ENCODE measurements at regions not wholly inside any gene's neighbourhood (a gene's known extent, or its start where the extent isn't known, plus 50 kb on each side); places are given as distances from the start of the nearest gene placed in this dataset.

DNA sequence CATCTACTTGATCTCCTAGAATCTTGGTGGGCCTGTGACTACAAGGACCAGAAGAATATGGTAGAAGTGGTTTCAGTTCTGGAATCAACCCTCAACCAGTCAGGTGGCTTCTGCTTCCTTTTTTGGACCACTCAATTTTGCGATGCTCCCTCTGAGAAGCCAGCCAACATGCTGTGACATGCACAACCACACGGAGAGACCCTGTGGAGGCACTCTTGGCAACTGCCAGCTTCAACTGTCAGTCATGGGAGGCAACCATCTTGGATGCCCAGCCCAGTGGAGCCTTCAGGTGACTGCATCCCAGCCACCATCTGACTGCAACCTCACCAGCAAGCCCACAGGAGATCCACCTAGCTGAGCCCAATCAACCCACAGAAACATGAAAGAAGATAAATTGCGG, 137.3 kb downstream of the FAM114A2 start:
- Mint-ChIP-seq H3K9me3 (ENCODE audit: unreplicated experiment) (no peaks in the 10 kb centered on the region), H3K4me3 (ENCODE audit: unreplicated experiment) (no peak overlapping the region), H3K36me3 (ENCODE audit: low read depth, unreplicated experiment) (no peaks in the 10 kb centered on the region), H3K4me1 (ENCODE audit: unreplicated experiment) (no peaks in the 10 kb centered on the region), H3K27me3 (ENCODE audit: unreplicated experiment) (no peaks in the 10 kb centered on the region), H3K27ac (ENCODE audit: unreplicated experiment) (no peak overlapping the region)
- DNase-seq (ENCODE audit: low spot score): no peak
- TF ChIP-seq, protein P1, sequence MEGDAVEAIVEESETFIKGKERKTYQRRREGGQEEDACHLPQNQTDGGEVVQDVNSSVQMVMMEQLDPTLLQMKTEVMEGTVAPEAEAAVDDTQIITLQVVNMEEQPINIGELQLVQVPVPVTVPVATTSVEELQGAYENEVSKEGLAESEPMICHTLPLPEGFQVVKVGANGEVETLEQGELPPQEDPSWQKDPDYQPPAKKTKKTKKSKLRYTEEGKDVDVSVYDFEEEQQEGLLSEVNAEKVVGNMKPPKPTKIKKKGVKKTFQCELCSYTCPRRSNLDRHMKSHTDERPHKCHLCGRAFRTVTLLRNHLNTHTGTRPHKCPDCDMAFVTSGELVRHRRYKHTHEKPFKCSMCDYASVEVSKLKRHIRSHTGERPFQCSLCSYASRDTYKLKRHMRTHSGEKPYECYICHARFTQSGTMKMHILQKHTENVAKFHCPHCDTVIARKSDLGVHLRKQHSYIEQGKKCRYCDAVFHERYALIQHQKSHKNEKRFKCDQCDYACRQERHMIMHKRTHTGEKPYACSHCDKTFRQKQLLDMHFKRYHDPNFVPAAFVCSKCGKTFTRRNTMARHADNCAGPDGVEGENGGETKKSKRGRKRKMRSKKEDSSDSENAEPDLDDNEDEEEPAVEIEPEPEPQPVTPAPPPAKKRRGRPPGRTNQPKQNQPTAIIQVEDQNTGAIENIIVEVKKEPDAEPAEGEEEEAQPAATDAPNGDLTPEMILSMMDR (IDR thresholded peaks at IDR 0.05; ENCODE audit: unreplicated experiment): no peak

GRCh38 chr5:153900703-153901395, 137.9 kb downstream of the FAM114A2 start:
- Mint-ChIP-seq H3K36me3 (ENCODE audit: low read depth, unreplicated experiment) (no peaks in the 10 kb centered on the region), H3K27me3 (ENCODE audit: unreplicated experiment) (no peaks in the 10 kb centered on the region), H3K4me1 (ENCODE audit: unreplicated experiment) (no peaks in the 10 kb centered on the region), H3K9me3 (ENCODE audit: unreplicated experiment) (no peaks in the 10 kb centered on the region), H3K4me3 (ENCODE audit: unreplicated experiment) (no peak overlapping the region), H3K27ac (ENCODE audit: unreplicated experiment) (no peak overlapping the region)
- no peak for DNase-seq (ENCODE audit: low spot score)
- TF ChIP-seq, protein P1 (IDR thresholded peaks at IDR 0.05; ENCODE audit: unreplicated experiment): no peak

- no peaks in the 10 kb centered on the region for H3K36me3 Mint-ChIP-seq (ENCODE audit: low read depth, unreplicated experiment)
- no peaks in the 10 kb centered on the region for H3K4me1 Mint-ChIP-seq (ENCODE audit: unreplicated experiment)
- TF ChIP-seq, protein P1 (IDR thresholded peaks at IDR 0.05; ENCODE audit: unreplicated experiment): no peak
- no peak overlapping the region for H3K4me3 Mint-ChIP-seq (ENCODE audit: unreplicated experiment)
- H3K27me3 Mint-ChIP-seq (ENCODE audit: unreplicated experiment): peaks cover 3% of the 10 kb centered on the region
- H3K27ac Mint-ChIP-seq (ENCODE audit: unreplicated experiment): no peak overlapping the region
- DNase-seq (ENCODE audit: low spot score): no peak
- H3K9me3 Mint-ChIP-seq (ENCODE audit: unreplicated experiment): no peaks in the 10 kb centered on the region
These were observed 139.0 kb downstream of the FAM114A2 start for GRCh38 chr5:153899746-153900145.

GRCh38 chr5:153896701-153897100, 142.0 kb downstream of the FAM114A2 start:
- Mint-ChIP-seq H3K4me3 (ENCODE audit: unreplicated experiment) (no peak overlapping the region), H3K27ac (ENCODE audit: unreplicated experiment) (no peak overlapping the region), H3K36me3 (ENCODE audit: low read depth, unreplicated experiment) (no peaks in the 10 kb centered on the region), H3K9me3 (ENCODE audit: unreplicated experiment) (no peaks in the 10 kb centered on the region), H3K4me1 (ENCODE audit: unreplicated experiment) (no peaks in the 10 kb centered on the region), H3K27me3 (ENCODE audit: unreplicated experiment) (peaks cover 6% of the 10 kb centered on the region)
- DNase-seq (ENCODE audit: low spot score): no peak
- TF ChIP-seq, protein P1 (IDR thresholded peaks at IDR 0.05; ENCODE audit: unreplicated experiment): no peak

DNA sequence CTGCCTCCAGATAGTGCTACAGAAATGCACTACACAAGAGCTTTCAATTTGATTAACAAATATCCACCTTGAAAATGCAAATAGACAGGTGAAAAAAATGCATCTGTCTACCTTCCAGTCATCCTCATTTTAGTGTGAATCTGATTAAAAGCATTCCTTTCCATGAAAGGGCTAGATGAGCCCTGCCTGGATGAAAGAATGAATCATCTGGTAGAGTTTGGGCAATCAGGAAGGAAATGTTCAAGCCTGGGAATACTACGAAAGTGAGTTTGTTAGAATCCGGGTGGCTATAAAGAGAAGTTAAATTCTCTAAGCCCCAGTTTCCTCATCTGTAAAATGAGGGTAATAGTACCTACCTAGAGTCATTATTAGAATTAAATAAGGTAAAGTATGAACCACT, 142.6 kb downstream of the FAM114A2 start:
- H3K36me3 Mint-ChIP-seq (ENCODE audit: low read depth, unreplicated experiment): no peaks in the 10 kb centered on the region
- no peak overlapping the region for H3K4me3 Mint-ChIP-seq (ENCODE audit: unreplicated experiment)
- peaks cover 6% of the 10 kb centered on the region for H3K27me3 Mint-ChIP-seq (ENCODE audit: unreplicated experiment)
- no peaks in the 10 kb centered on the region for H3K4me1 Mint-ChIP-seq (ENCODE audit: unreplicated experiment)
- H3K27ac Mint-ChIP-seq (ENCODE audit: unreplicated experiment): no peak overlapping the region
- no peaks in the 10 kb centered on the region for H3K9me3 Mint-ChIP-seq (ENCODE audit: unreplicated experiment)
- no peak for DNase-seq (ENCODE audit: low spot score)
- TF ChIP-seq, protein P1 (IDR thresholded peaks at IDR 0.05; ENCODE audit: unreplicated experiment): no peak
